LoVo (cell line): ENCODE measurements at regions not wholly inside any gene's neighbourhood (a gene's known extent, or its start where the extent isn't known, plus 50 kb on each side); places are given as distances from the start of the nearest gene placed in this dataset.

Source experiments
- DNase-seq: peaks from one replicate; pipeline ENCODE4 v3.0.0-alpha.2; 2016; ENCODE audit warnings: low spot score

DNA sequence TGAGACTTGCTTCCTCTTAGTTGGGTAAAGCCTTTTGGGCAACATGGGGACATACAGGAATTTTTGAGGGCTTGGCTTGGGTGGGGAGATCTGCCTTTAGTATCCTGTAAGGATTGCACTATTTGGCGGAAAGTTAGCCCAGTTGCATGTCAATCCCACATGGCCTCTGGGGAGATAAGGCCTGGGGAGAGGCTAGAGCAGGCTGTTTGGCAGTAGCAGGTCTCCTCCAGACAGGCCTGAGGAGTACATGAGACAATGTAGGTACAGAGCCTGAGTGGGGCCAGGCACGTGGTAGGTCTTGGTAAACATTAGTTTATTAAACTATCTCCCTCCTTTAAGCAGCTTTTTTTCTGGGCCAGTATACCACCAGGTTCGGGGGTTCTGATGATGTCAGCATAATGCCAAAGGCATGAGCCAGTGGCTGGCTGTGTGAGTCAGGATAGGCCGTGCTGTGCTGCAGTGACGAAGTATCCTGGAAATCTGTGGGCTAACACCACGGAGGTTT, 147.9 kb downstream of the VEGFA start:
- no peak for DNase-seq

DNA sequence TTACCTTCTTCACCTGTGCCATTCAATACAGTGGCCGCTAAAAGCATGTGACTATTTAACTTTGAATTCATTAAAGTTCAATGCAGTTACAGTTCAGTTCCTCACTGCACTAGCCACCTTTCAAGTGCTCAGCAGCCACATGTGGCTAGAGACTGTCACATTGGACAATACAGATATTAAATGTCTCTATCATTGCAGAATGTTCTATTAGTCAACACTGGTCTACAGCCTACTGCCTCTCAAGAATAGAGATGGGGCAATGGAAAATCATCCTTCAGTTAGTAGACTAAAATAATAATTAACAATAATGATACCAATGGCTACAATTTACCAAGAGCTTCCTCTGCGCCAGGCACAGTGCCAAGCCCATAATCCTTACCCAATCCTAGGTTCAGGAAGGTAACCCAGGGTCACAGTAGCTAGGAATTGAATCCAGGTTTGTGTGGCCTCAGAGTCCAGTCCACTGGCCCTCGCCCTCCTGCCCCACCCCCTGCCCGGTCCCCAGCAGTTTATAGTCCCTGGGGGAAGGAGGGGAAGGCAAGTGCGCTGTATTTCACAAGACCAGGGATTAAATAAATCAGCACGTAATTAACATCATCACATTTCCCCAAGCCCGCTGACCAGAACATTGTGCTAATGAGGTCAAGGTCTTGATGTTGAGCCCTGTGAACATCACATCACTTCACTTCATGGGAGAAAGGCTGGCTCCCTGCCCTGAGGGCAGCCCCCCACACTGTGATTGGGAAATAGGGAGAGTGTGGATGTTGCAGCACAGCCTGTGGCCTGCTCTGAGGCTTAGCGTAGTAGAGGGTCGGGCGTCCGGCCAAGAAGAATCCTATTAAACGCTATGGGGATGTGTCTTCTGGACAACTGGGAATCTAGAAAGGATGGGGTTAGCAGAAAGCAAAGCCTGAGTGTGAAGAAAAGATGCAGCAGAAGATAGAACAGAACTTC, 147.2 kb downstream of the VEGFA start:
- no peak for DNase-seq

DNA sequence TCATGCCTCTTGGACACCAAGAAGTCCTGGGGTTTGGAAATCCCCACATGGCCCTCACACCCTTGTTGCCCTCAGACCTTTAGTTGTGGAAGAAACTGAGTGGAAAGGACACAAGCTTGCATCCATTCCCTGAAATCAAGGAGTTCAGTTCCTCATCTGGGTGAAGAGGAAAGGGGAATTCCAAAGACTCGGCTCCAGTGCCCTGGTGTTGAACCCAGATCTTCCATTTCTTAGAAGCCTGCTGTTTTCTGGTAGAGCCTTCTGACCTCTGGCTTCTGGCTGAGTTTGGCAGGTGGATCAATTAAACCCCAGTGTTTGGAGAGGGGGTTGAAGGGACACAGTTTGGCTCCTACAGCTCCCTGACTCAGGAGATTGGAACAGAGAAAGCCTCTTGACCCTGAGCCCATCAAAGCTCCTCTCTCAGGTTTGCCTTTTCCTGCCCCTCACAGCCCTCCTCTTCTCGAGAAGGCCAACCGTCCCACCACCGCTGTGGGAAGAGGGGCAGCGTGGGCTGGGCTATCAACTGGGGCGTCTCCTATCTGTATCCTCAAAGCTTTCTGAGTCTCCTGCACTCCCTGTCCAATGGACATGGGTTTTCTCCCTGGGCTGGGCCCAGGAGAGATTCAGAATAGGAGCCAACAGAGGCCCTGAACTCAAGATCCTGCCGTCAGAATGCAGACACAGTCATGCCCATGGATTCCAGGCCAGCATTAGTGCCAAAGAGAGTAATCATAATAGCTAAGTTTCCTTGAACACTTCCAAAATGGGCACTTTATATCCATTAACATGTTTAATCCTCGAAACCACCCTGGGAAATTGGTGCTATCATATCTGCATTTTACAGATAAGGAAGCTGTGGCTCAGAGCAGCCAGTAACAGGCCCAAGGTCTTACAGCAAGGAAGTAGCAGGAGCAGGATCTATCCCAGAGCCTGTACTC, 146.2 kb downstream of the VEGFA start:
- DNase-seq = no peak

DNA sequence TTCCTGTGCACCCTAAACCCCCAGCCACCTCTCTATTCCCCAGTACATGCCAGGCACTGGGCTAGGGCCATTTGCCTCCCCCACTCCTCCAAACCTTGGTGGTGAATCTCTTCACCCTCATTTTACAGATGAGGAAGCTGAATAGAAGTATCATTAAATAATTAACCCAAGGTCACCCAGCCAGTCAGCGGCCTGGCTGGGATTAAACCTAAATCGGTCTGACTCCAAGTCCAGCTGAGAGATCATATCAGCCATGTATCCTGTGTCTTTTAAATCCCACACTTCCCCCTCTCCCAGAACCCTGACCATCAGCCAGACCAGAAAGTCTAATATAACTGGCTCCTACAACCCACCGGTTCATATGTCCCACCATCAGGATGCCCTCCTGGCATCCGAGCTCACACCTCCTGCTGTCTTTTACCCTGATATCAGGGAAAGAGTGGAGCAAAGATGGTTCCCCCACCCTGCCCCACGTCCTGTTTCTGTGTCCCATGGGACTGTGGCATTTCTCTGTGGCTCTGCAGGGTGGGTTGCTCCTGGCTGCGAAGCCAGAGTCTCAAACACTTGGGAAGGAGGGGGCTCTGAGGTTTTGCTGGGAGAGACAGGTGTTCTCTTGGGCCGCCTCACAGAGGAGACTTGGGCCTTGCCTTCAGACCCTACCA, 145.3 kb downstream of the VEGFA start:
- DNase-seq = no peak

DNA sequence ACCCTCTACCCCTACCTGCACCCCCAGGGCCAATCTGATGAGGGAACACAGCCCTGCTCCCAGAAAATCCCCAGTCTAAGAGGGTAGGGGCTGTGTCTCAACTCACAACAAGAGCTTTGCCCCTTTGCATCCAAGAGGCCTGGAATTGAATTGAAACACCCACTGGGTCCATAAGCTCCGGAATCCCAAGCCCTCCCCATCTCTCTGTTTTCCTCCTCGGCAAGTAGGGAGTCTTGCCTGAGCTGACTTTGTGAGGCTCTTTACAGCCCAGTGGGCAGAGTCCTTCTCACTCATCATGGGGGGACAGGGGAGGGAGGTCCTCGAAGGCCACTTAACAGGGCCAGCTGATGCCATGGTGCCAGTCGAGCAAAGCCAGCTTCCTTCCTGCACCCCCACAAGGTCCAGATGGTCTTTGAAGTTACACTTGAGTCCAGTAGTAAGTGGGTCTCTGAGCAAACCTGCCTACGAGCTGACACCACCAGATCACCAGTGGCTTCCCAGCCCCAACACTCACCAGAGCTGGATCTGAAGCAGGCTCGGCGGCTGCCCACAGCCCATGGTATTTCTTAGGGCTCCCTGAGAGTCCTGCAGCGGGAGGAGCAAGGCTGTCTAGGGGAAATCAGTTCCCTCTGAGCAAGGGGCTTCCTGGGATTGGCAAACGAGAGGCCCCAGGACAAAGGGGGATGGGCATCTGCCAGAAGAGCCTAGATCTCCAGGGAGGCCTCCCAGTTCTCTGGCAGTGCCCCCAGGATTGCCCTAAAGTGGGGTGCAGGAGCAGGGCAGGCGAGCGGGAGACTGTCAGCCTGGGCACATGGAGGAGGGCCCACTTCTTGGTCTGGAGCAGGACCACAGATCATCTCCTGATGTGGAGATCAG, 144.5 kb downstream of the VEGFA start:
- no peak for DNase-seq

DNA sequence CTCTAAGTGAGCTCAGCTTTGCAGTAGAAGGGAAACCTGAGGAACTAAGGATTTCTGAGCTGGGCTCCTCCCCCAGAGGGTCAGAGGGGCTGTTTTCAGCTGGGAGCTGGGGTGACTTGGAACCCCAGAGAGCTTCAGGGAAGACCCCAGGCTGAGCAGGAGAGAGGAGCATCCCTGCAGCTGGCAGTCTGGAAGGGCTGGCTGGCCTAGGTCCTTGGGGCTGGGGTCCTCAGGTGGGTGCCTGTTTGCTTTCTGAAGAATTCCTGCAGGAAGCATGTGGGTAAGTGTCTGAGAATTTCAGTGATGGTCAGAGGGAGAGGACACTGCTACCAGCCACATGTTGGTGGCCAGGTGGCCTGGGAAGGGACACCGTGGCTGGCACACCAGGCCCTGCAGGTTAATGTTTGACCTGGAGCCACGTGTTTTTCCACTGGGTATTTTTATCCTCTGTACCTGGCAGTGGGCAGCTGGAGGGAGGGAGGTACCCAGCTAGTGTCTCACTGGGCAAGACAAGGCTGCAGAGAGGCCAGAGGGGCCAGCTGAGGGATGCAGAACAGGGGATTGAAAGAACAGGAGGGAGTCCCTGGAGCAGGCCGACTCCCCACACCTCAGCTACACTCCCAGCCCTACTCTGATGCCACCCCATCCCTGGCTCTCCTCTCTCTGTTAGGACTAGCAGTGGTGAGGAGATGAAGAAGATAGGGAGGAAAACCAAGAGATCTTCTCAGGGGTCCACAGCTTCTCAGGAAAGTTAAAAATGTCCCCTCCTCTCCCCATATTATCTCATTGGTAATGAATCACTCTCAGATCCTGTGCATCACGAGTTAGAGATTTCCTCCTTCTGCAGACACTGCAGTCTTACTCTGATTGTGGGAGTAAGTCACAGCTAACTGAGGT, 143.6 kb downstream of the VEGFA start:
- peak; percentile 15 for DNase-seq

DNA sequence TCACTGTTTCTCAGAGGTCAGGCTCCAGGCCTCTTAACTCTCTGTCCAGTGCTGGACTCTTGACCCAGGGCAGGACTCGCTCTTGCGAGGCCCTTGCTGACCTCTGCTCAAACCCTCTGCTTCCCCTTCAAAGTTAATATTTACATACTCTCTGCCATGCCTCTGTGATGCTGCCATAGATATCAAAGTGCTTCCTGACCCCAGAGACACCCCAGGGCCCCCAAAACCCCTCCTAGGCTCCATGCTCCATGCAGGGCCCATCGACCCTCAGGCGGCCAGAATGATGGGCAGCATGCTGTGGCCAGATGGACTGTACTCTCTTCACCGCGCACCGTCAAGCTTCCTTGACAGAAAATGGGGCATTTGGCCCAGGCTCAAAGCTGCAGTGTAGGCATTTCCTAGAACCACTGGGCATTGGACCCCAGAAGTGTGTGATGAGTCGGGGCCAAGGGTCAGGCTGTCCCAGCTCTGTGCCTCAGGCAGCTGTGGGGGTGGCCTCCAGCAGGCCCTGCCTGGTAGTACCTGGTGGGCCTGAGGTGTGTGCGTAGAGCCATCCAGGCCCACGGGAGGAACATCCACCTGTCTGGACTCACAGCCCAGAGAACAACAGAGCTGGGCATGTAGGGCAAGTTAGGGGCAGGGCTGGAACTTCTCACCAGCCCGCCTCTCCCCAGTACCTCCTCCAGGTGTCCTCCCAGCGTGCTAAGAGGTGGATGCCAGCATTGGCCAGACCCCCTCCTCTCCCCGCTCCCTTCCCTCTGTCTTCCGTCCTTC, 142.8 kb downstream of the VEGFA start:
- DNase-seq = no peak

DNA sequence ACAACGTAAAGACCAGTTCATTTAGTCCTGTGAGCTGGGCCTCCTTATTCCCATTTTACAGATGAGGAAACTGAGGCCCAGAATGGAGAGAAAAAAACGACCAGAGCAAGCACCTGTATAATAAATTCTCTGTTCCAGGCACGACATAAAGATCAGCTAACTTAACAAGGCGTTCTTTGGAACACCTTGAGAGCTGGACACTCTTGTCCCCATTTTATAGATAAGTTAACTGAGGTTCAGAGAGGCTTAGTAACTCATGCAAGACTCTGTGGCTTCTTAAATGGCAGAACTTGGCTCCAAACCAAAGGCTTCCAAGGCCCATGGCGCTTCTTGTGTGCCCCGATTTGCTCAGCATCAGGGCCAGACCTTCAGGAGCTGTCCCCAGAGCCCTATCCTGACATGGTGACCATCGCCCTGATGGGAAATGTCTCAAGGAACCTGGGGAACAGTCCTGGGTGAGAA, 142.1 kb downstream of the VEGFA start:
- DNase-seq = no peak

DNA sequence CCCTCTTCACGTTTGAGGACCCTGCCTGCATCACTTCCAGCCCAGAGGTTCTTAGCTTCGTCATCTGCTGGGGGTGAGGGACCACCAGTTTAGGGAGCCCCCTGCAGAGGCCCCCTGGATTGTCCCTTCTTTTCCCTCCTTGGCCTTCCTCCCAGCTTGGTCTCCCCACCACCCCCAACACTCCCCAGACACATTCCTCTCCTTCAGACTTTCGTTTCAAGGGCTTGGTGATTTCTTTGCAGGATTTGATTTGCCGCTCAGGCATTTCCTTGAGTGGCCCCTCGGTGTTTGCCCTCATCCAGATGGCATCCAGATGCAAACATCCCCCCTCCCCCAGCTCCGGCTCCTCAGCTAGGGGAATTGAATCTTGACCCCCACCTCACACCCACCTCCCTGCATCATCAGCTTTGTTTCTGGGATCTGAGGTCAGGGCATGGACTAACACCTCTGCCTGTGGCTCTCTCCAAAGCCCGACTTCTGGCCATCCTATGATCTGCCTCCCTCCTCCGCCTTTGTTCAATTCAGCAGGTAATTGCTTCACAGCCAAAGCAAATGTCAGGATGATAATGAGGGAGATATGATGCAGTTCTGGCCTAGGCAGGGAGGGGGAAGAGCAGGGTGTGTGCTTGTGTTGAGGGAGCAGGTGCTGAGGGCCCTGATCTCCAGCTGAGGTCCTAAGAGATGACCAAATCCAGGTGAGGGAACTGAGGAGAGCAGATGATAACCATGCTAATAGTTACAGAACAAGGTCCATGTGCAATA, 141.5 kb downstream of the VEGFA start:
- DNase-seq = no peak

DNA sequence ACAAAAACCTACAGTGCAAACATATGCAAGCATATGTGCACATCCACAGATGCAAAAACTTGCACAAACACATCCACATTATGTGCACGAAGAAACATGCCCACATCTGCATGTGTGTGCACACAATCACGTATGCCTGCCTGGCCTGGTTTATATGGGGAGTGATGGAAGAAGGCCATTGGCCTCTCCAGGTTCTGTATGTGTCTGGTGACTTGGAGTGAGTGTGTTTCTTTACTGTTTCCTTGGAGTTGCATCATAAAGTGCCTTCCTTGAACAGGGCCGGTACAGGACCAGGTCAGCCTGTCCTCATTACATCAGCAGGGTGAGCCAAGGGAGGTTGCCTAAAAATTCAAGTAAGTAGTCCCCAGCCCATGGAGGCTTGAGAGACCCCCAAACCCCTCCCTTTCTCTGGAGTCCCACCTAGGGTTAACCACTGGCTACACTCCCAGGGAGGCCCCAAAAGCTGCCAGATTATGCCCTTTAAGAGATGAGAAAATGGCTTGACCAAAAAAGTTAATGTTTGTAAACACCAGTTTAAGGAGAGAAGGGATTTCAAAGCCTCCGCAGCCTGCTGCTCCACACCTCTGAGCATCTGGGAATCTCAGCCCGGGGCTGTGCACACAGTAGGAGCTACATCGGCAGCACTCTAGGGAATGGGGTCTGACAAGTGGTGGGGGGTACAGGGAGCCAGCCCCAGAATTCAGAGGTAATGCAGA, 140.8 kb downstream of the VEGFA start:
- peak; percentile 57 for DNase-seq

DNA sequence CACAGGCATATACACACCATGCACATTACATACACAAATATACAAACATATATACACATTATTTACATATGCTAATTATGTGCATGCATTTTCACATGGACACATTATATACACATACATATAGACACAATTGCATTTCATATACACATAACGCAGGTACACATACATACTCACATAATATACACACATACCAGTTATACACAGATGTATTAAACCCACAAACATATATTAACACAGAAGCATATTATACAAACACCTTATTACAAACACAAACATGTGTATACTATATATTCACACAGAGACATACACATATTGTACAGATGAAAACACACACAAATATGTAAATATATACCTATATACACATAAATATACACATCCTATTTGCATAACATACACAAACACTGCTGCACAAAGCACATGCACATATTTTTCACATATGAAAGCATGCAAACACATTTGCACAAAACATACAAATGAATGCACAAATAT, 140.2 kb downstream of the VEGFA start:
- DNase-seq = no peak

DNA sequence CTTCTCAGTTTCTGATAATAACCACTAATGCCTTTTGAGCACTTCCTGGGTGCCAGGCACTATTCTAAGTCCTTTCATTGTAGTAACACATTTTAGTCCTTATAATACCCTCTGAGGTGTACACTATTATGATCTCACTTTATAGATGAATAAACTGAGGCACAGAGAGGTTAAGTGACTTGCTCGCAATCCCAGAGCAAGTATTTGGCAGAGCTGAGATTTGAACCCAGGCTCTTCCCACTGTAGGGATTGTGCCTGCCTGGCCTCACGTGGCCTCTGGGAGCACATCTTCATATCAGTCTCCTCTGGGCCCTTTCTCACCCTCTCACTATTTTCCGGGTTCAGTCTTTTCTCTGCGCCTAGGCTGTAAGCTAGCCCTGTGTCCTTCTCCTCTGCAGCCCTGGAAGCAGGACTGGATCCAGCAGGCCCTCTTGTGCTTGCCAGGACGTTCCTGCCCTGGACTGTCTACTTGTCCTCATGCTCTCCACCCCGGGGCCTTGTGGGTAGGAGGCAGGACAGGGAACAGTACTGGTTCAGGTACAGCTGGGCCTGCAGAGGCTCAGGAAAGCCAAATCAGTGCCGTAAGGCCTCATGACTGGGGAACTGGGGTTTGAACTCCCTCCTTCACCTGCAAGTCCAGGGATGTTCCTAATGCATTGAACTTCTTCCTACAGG, 139.6 kb downstream of the VEGFA start:
- DNase-seq = no peak

DNA sequence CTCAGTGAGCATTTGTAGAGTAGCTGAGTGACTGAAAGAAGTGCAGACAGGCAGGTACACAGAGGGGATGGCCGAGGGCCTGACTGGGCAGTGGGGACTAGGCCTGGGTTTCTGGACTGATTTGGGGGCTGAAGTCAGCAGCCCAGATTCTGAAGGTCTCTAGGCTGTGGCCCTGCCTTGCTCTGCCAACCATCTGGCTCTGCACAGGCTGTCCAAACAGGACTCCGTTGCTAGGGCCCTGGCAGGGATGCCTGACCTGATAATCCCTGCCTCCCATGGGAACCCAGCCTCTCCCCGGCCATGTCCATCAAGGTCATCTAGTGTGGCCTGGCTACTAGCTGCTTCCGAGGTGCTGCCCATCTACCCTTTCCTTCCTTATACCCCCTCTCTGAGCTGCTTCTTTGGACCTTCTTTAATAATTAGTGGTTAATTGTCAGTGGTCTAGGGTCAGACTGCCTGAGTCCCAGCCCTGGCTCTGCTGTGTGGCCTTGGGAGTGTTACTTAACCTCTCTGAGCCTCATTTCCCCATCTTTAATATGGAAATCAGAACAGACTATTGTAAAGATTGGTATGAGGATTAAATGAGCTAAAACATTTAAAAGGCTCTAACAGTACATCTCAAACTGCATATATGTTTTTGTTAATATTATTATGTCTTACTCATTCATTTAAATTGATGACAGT, 137.9 kb downstream of the VEGFA start:
- no peak for DNase-seq

DNA sequence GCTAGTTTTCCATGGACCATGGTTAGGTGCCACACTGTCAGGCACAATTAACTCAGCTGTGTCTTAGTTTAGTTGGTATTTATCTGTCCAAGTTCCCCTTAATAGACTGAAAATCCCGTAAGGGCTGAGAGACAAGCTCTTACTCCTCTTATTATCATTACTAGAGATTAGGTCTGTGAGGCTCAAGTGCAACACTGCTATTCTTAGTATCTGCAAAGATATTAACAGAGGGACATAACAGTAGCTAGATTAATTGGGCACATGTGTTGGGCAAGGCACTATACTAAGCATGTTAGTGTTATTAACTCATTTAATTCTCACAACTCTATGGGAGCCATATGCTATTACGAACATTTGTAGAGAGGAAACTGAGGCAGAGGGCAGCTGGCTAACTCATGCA, 137.3 kb downstream of the VEGFA start:
- no peak for DNase-seq

DNA sequence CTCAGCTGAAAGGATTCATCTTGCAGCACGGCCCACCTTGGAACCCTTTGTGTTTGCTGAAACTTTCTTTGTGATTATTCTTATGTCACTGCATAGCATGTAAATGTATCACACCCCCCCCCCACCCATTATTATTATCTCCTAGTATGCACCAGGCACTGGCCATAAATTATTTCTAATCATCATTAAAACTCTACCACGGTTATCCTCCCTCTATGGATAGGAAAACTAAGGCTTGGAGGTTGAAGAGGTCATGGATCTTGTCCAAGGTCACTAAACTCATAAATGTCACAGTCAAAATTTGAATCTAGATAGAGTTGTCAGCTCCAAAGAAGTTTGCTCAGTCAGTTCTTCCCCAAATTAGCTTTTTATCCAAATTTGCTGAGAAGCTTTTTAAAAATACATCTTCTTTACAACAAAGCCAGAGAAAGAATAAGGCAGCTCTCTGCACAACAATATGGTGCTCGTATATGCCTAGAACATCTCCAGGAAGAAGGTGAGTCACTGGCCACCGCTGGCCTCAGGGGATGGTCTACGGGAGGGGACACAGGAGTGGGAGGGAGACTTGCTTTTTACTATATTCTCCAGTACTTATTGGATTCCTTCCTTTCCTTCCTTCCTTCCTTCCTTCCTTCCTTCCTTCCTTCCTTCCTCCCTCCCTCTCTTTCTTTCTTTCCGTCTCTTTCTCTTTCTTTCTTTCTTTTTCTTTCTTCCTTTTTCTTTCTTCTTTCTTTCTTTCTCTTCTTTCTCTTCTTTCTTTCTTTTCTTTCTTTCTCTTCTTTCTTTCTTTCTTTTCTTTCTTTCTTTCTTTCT, 134.5 kb downstream of the VEGFA start:
- DNase-seq = no peak
